Keratinocyte (primary cell): ENCODE measurements at regions not wholly inside any gene's neighbourhood (a gene's known extent, or its start where the extent isn't known, plus 50 kb on each side); places are given as distances from the start of the nearest gene placed in this dataset.

Source experiments
- DNase-seq: peaks from one replicate; pipeline ENCODE4 v3.0.0-alpha.2; 2011; ENCODE audit warnings: low read depth, missing footprints, low spot score
- FAIRE-seq: peaks from 2 replicates; lab custom pipeline; 2011; peaks lifted over from hg19 to GRCh38; lab: Jason Lieb, UNC
- H2AFZ ChIP-seq: 2 replicates; pipeline ENCODE4 v1.6.0; 2012; ENCODE audit warnings: low read length, control low read depth, inconsistent platforms; ENCODE audit not compliant: control insufficient read depth
- H3K27ac ChIP-seq: 2 replicates; pipeline ENCODE4 v1.5.1; 2011; ENCODE audit warnings: low read length; ENCODE audit not compliant: control insufficient read depth, insufficient read depth
- H3K27me3 ChIP-seq: 3 replicates; pipeline ENCODE4 v1.6.0; 2011; ENCODE audit warnings: low read length; ENCODE audit not compliant: control insufficient read depth, insufficient read depth; ENCODE audit errors: extremely low read depth
- H3K36me3 ChIP-seq, 2 experiments: 2 replicates in 1 of 2; 3 replicates in 1 of 2; pipeline ENCODE4 v1.5.1; 2011; ENCODE audit warnings: low read length in 2 of 2, mild to moderate bottlenecking in 1 of 2; ENCODE audit not compliant: control insufficient read depth in 2 of 2, insufficient read depth in 2 of 2; ENCODE audit errors: extremely low read depth in 1 of 2
- H3K4me1 ChIP-seq: 3 replicates; pipeline ENCODE4 v1.5.1; 2011; ENCODE audit warnings: low read length; ENCODE audit not compliant: control insufficient read depth, insufficient read depth; ENCODE audit errors: extremely low read depth
- H3K4me2 ChIP-seq: 3 replicates; pipeline ENCODE4 v1.6.0; 2011; ENCODE audit warnings: low read depth, low read length; ENCODE audit not compliant: control insufficient read depth, insufficient read depth; ENCODE audit errors: extremely low read depth
- H3K4me3 ChIP-seq, 3 experiments: fragments of 200-600 bp in 1 of 3; sonication (generic) in 1 of 3; 2 replicates in 2 of 3; 3 replicates in 1 of 3; pipeline ENCODE4 v1.5.1; 2011 to 2016; ENCODE audit warnings: low read length in 3 of 3, mild to moderate bottlenecking in 3 of 3, control low read depth in 2 of 3, inconsistent platforms in 1 of 3, low read depth in 1 of 3, mixed read lengths in 1 of 3, mixed run types in 1 of 3, moderate library complexity in 1 of 3; ENCODE audit not compliant: control insufficient read depth in 2 of 3, insufficient read depth in 2 of 3; ENCODE audit errors: extremely low read depth in 1 of 3
- H3K79me2 ChIP-seq: 2 replicates; pipeline ENCODE4 v1.6.0; 2012; ENCODE audit warnings: low read length; ENCODE audit not compliant: control insufficient read depth, insufficient read depth
- H3K9ac ChIP-seq: 3 replicates; pipeline ENCODE4 v1.6.0; 2011; ENCODE audit warnings: low read length; ENCODE audit not compliant: control insufficient read depth, insufficient read depth; ENCODE audit errors: extremely low read depth
- H3K9me1 ChIP-seq: 3 replicates; pipeline ENCODE4 v1.6.0; 2011; ENCODE audit warnings: low read length; ENCODE audit not compliant: control insufficient read depth, insufficient read depth; ENCODE audit errors: extremely low read depth
- H3K9me3 ChIP-seq: 2 replicates; pipeline ENCODE4 v1.5.1; 2012; ENCODE audit warnings: low read depth, low read length; ENCODE audit not compliant: control insufficient read depth
- H4K20me1 ChIP-seq: 3 replicates; pipeline ENCODE4 v1.6.0; 2011; ENCODE audit warnings: low read length; ENCODE audit not compliant: control insufficient read depth, insufficient read depth; ENCODE audit errors: extremely low read depth
- EZH2 ChIP-seq: IDR thresholded peaks from one replicate; pipeline ENCODE4 v1.6.1; 2012; ENCODE audit warnings: inconsistent platforms, mild to moderate bottlenecking, low read length, moderate library complexity
- dilution Hi-C: fragments of 300-500 bp; cut with MboI; formaldehyde crosslinking; loops from one replicate; pipeline ENCODE4 v1.7.0; 2020; ENCODE audit warnings: low sequenced_read_pairs; ENCODE audit not compliant: extremely low pct_ligation_motif_present
- TF ChIP-seq, protein P1 (sequence below), 3 experiments: IDR thresholded peaks in 1 of 3; conservative IDR thresholded peaks in 1 of 3; optimal IDR thresholded peaks in 1 of 3; 2 replicates in 2 of 3; 3 replicates in 1 of 3; pipeline versions ENCODE3 to v1.5.1; 2011; ENCODE audit warnings: low read length in 3 of 3, mild to moderate bottlenecking in 3 of 3, moderate library complexity in 2 of 3, control low read depth in 1 of 3, inconsistent platforms in 1 of 3; ENCODE audit not compliant: insufficient read depth in 2 of 3; ENCODE audit errors: extremely low read depth in 1 of 3

DNA sequence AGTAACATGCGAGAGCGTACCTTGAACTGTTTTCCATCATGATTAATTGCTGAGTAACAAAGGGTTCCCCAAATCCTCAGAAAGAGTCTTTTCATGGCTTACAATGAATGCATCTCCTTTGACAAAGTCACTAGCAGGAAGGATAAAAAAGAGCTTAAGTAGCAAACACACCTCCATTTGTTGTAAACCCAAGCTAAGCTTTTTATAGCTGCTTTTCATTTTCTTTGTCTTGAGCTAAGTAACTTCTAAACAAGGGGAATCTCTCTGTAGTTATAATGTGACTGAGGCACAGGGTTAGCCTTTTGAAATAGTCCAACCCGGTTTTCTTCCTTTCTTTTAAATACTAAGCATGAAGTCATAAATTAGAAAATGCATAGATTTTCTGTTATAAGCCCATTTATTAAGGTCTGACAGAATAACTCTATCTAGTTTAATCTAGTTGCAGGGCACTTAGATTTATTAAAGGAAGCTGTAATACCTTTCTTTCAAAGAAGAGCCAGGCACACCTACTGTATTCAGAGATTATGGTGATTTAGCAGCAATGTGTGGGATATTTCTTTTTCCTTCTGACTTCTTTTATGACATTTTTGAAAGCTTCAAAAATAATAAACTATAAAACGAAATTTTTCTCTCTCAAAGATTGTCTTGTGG lies 226.9 kb upstream of the SMIM31 start:
- no peaks in the 10 kb centered on the region for H3K27me3 ChIP-seq
- no peak overlapping the region for H3K27ac ChIP-seq
- H2AFZ ChIP-seq: no peak overlapping the region
- TF ChIP-seq, protein P1, sequence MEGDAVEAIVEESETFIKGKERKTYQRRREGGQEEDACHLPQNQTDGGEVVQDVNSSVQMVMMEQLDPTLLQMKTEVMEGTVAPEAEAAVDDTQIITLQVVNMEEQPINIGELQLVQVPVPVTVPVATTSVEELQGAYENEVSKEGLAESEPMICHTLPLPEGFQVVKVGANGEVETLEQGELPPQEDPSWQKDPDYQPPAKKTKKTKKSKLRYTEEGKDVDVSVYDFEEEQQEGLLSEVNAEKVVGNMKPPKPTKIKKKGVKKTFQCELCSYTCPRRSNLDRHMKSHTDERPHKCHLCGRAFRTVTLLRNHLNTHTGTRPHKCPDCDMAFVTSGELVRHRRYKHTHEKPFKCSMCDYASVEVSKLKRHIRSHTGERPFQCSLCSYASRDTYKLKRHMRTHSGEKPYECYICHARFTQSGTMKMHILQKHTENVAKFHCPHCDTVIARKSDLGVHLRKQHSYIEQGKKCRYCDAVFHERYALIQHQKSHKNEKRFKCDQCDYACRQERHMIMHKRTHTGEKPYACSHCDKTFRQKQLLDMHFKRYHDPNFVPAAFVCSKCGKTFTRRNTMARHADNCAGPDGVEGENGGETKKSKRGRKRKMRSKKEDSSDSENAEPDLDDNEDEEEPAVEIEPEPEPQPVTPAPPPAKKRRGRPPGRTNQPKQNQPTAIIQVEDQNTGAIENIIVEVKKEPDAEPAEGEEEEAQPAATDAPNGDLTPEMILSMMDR (optimal IDR thresholded peaks at IDR 0.05 in 1 of 3, IDR thresholded peaks at IDR 0.05 in 1 of 3, conservative IDR thresholded peaks at IDR 0.05 in 1 of 3; ENCODE audit: extremely low read depth in 1 of 3, insufficient read depth in 2 of 3, low read length in 3 of 3): no peak
- no peak for TF ChIP-seq EZH2
- dilution Hi-C loops: no loop called here
- no peak overlapping the region for H3K9ac ChIP-seq
- no peaks in the 10 kb centered on the region for H3K9me1 ChIP-seq
- no peaks in the 10 kb centered on the region for H3K9me3 ChIP-seq
- FAIRE-seq: no peak
- no peaks in the 10 kb centered on the region for H4K20me1 ChIP-seq
- no peak overlapping the region for H3K4me2 ChIP-seq
- H3K4me3 ChIP-seq: no peak overlapping the region
- H3K4me1 ChIP-seq: no peaks in the 10 kb centered on the region
- DNase-seq: no peak
- H3K79me2 ChIP-seq: no peaks in the 10 kb centered on the region
- H3K36me3 ChIP-seq: no peaks in the 10 kb centered on the region

DNA sequence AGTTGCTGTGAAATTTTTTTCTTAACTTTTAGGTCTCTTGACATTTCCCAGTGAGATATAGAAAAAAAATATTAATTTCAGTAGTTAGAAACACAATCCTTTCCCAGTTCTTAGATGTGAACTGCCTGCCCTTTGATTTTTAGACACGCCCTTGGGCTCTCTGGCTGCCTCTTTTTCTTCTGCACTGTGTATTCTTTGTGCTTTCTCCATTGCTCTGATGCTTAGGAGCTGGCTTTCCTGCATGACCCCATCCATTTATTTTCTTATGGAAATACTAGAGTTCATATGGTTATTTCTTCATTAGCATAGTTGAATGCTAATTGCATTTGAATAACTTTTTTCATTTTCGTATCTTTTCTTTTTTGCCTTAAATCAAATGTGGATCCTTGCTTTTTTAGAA lies 224.9 kb upstream of the SMIM31 start:
- Histone ChIP-seq H3K36me3 (no peaks in the 10 kb centered on the region), H3K27me3 (no peaks in the 10 kb centered on the region), H3K9ac (no peak overlapping the region), H2AFZ (no peak overlapping the region), H3K79me2 (no peaks in the 10 kb centered on the region), H3K9me3 (no peaks in the 10 kb centered on the region), H3K9me1 (no peaks in the 10 kb centered on the region), H3K4me2 (no peak overlapping the region), H3K4me3 (no peak overlapping the region), H3K4me1 (no peaks in the 10 kb centered on the region), H3K27ac (no peak overlapping the region), H4K20me1 (no peaks in the 10 kb centered on the region)
- TF ChIP-seq, protein P1 (optimal IDR thresholded peaks at IDR 0.05 in 1 of 3, IDR thresholded peaks at IDR 0.05 in 1 of 3, conservative IDR thresholded peaks at IDR 0.05 in 1 of 3; ENCODE audit: extremely low read depth in 1 of 3, insufficient read depth in 2 of 3, low read length in 3 of 3): no peak
- TF ChIP-seq EZH2: no peak
- no peak for FAIRE-seq
- DNase-seq: no peak
- dilution Hi-C loops: no loop called here
